Occipital lobe (tissue), 1 donor: ENCODE measurements at regions not wholly inside any gene's neighbourhood (a gene's known extent, or its start where the extent isn't known, plus 50 kb on each side); places are given as distances from the start of the nearest gene placed in this dataset.

Source experiments
- DNase-seq: peaks from one replicate; lab custom pipeline; 2025; lab: John Stamatoyannopoulos, UW

DNA sequence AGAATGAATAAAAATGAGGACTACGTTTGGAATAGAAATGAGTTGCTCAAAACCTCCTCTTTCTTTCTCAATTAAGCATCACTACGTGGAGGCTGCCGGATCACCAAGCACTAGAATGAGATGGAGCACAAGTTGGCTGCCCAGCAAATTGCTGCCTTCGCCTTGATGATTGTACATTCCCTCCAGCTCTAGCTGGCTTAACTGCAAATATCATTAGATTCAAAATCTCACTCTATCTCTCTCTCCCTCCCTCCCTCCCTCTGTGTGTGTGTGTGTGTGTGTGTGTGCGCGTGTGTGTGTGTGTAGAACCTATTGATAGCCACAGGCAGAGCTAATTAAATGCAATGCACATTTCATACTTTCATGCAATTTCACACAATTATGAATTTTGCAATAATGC lies 310.7 kb upstream of the CDH4 start:
- no peak for DNase-seq

DNA sequence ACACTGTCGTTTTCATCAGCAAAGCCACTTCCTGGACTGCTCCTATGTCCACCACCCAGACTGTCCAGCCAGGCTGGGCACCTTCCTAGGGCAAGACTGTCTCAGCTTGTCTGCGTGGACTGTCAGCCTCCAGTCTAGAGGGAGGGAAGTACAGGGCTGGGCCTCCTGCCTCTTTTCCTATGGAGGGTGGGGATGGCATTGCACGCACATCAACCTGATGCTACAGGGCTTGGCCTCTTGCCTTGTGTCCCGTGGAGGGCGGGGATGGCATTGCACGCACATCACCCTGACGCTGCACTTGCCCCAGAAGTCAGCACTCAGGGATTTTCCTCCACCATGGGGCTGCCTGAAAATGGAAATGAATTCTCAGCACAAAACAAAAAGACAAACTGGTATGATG lies 304.2 kb upstream of the CDH4 start:
- no peak for DNase-seq

DNA sequence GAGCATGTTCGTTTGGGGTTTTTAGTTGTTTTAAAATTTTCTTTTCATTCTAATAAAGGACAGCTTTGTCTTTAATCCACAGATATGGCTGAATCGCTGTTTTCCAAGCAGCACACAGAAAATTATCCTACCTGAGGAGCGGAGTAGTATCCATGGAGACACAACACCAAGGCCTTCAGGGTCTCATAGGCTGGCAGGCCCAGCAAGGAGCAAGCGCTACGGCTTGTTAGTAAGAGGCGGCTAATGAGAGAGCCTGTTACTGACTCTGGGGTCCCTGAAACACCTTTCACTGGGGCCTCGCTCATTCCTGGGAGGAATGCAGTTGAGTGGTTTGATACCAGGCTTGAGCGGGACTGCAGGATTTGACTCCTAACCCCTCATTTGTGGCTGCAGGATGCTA lies 303.8 kb upstream of the CDH4 start:
- no peak for DNase-seq

DNA sequence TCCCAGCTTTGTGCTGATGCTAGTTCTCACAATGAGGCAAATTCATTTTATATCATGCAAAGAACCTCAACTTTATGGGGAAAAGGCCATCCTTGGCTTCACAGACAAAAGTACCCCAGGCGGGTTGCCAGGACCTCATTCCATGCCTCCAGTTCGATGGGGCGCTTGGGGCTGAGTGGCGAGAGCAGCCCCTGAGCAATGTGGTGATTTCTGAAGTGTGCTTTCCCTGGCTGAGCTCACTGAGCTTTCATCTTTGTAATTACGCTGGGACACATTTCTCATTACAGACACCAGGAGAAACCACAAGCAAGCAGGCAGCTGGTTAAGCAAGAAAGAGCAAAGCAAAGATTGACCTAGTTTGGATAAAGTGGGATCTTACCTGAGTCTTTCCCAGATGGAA lies 301.5 kb upstream of the CDH4 start:
- DNase-seq: no peak

DNA sequence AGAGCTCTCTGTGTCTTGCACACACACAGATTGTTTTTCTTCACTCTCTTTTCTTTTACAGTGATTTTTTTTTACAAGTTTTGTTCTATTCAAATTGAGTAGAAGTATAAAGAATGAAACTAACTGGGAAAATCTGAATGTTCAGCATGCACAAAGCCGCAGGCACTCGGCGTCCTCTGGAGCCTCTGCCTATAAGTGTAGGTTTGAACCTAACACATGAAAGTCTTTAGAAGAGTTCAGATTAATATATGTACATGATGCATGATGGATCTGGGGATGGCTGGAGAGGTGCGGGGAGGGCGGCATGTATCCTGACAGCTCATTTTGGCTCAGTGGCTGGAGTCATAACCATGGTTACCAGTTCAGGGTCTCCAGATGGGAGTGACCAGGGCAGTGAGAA lies 301.1 kb upstream of the CDH4 start:
- no peak for DNase-seq

DNA sequence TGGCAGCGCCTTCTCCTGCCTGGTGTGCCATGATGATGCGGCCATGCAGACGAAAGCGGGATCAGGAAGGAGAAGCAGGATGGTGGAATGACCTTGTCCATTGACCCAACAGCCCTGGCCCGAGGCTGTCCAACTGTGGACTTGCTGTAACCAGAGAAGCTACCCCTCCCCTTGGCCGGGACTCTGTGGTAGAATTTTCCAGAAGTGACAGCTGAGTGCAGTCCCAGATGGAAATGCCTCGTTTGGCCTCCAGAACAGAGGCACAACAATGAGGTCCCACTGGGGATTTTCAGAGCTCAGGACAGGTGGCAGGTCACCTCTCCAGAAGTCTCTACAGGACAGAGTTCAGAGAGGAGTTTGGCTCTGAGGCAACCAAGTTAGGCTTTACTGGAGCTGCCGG lies 299.2 kb upstream of the CDH4 start:
- DNase-seq: no peak

DNA sequence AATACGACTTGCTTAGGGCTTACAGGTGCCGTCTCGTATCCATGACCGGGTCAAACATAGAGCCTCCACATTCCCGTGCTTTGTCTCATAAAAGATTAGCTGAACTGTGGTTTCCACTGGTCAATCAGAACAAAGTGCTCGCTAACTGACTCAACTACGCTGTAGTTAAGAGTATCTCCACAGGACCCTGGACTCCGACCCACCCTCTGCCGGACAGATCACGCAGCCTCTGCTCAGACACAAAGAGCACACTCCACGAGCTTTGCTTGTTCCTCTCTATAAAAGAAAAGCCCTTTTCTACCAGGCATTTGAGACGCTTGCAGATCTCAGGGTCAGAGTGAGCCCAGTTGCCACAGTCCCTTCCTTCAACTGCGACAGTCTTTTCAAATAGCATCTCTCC lies 298.7 kb upstream of the CDH4 start:
- DNase-seq: no peak

DNA sequence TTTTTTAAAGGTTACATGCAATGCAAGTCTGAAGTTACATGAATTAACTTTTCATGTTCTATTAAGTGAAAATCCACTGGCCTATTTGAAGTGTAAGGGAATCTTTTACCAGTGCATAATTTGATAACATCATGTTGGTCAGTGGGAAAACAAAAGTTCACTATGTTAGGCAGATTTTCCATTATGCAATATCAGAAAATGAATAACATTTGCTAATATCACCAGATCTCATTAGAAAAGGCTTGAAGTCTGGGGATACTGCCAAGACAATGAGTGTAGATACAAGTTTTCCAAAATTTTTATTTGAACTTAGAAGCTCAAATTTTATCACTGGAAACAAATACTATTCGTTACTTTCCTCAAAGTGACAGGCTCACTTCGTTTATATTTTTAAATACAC lies 296.4 kb upstream of the CDH4 start:
- DNase-seq: no peak

DNA sequence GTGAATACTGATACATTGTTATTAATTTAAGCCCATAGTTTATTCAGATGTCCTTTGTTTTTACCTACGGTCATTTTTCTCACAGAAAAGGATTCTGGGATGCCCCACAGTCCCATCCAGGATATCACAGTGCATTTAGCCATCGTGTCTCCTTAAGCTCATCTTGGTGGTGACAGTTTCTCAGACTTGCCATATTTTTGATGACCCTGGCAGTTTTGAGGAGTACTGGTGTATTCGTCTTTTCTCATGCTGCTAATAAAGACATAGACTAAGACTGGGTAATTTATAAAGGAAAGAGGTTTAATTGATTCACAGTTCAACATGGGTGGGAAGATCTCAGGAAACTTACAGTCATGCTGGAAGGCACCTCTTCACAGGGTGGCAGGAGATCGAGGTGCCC lies 295.9 kb upstream of the CDH4 start:
- no peak for DNase-seq

DNA sequence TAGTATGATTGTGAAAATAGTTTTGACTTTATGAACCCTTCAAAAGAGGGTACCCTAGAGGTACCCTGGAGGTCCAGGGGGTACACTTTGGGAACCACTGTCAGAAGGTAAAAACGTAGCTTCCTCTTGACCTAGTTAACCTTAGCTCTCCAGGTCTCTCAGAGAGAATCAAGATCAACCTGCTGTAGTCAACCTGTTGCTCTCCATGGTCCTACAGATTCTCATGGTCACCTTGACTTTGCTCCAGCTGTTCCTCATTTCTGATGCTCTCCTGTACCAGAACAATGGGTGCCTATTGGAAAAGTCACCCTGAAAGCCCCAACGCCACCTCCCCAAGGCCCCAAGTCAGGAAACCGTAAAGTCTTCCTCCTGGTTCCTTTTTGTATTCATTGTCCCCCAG lies 294.4 kb upstream of the CDH4 start:
- no peak for DNase-seq

DNA sequence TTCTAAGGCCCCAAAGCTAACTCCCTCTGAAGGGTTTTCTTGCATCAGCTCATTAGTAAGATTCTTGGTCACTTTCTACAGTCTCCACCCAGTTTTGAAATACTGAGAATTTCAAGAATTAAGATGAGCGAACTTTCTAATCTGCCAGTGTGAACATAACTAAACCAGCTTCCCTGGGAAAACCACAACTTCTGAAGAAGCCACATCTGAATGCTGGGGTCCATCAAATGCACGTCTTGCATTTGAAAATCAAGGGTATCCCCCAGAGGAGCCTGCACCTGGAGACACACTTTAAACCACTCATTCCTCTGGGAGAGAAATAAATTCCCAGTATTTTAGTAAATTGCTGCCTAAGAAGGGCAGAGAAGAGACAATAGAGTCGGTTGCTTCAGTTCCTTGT lies 292.1 kb upstream of the CDH4 start:
- DNase-seq: no peak

DNA sequence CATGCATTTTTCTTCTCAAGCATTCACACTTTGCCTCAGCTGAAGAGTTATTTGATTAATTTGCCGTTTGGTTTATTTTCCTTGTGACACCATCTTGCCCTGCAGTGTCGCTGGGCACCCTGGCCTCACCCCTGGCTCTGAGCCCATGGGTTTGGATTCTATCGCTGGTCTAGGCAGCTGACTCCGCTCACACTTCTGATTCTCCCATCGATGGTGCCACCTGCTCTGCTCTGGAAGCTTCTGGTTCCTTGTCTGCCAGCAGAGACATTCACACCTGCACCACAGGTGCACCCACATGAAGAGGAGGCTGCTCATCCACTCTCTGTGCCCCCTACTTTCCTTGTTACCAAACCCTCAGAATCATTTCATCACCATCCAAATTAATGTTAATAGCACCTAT lies 291.6 kb upstream of the CDH4 start:
- DNase-seq: no peak

DNA sequence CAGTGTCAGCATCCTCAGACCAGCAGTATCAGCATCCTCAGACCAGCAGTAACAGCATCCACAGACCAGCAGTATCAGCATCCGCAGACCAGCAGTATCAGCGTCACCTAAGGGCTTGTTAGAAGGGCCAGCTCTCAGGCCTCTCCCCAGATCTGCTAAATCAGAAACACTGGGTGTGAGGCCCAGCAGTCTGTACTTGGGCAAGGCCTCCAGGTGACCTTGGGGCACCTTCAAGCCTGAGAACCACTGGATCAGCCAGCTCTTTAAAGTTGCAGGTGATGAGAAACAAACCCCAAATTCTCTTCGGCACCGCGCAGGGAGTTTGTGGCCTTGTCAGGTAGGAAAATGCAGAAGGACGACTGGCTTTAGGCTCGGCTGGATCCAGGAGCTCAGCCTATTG lies 290.5 kb upstream of the CDH4 start:
- no peak for DNase-seq

DNA sequence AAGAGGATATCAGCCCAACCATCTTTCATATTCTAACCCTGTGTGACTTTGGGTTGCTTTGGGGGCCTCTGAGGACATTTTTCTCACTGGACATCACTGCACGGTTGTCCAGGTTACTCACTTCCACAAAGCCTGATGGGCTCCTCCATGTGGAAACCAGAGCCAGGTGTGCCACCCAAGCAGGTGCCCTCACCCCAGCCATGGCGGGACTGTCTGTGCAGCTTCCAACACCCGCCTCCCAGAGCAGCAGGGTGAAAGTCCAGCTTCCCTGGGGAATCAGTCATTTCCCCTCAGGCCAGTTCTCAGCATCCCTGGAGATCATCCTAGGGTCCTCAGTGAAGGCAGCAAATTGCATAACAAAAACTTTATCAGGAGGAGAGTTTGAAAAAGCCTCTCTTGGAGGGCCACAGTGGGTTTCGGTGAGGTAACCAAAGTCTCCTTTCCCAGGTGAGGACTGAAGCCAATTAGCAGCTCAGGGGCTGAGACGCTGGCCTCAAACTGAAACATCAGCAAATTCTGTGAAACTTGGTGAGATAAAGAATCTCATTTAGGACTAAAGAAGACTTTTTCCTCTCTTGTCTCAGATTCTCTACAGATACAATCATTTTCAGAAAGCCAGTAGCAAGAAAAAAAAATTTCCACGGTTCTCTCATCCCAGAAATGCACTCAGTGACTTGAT lies 289.6 kb upstream of the CDH4 start:
- DNase-seq: no peak

DNA sequence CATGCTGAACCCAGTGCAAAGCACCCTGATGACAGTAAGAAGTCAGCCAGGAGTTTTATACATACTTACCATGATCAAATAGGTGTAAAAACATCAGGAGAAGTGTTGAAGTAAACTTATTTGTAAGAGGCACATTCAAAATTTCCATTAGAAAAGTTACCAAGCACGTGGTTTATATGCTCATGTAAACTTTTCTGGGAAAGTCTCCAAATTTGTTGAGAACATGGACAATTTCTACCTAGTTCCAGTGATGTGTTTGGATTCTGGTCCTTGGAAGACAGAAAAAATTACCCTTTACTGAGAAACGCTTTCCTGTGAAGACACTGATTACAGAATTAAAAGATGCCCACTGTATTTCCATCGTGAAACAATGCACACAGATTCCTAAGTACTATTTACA lies 288.9 kb upstream of the CDH4 start:
- no peak for DNase-seq

DNA sequence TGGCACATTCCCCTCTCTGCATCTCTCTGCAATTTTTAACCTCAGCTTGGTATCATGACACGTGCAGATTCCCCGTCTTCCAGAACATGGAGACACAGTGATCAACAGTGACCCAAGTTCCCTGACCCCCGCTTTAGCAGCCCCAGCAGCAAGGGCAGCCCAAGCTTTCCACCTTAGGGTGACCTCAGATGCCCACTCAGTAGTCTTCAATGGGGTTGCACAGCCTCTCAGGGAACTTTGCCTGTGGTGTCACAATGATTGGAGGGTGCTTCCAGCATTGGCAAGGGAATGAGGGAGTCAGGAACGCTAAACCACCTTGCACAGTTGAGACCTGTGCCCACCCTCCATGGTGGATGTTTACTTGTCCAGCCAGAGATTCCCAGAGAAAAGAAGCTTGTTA lies 287.1 kb upstream of the CDH4 start:
- no peak for DNase-seq

DNA sequence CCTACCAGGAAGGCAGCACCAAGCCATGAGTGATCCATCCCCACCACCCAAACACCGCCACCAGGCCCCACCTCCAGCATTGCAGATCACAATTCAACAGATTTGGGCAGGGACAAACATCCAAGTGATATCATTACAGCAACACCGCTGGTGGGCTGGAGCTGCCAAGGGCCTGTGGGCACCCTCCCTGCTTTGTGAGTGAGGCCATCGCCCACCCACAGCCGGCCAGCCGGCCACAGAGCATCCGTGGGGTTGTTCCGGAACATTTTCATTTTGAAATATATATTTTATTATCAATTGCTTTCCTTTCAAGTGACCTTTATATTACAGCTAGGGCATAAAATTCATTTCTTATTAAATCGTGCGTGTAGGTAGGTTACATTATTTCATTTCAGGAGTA lies 286.0 kb upstream of the CDH4 start:
- no peak for DNase-seq

DNA sequence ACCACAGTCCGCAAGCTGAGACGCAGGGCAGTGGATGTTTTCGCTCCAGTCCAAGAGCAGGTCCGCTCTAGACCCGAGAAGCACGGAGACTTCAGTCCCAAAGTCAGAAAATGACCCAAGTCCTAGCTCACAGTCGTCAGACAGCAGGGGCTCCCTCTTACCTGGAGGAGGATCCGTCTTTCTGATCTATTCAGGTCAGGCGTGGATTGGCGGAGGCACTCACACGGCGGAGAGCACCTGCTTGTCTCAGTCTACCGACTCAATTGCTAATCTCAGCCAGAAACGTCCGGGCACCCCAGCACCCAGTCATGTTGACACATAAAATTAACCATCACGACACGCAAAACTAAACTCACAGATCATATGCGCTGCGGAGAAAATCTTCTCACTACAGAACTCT lies 285.3 kb upstream of the CDH4 start:
- DNase-seq: no peak

DNA sequence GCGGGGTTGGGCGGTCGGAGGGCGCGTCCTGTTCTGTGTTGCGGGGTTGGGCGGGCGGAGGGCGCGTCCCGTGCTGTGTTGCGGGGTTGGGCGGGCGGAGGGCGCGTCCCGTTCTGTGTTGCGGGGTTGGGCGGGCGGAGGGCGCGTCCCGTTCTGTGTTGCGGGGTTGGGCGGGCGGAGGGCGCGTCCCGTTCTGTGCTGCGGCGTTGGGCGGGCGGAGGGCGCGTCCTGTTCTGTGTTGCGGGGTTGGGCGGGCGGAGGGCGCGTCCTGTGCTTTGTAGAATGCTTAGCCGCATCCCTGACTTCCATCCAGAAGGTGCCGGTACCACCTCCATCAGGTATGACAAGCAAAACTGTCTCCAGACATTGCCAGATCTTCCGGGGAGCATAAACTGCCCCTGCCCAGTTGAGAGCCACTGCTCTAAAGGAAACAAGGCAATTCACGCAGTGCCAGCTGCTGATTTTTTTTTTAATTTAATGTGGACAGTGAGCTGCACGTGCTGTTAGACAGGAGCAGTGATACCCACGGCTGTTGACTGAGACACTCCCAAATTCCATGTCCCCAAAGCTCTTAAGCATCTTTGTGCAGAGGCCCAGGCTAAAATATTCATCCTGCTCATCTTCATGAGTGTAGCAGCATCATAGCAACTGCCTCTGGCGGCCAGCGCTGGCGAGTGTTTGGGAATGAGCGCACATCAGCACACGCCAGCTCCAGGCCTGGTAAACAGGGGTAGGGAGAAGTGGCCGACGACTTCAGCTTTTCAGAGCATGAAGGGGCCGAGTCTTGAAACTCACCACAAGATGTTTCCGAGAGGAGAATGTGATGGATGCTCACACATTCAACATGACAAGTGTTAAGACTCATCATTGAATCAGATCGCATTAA lies 284.4 kb upstream of the CDH4 start:
- DNase-seq: no peak

DNA sequence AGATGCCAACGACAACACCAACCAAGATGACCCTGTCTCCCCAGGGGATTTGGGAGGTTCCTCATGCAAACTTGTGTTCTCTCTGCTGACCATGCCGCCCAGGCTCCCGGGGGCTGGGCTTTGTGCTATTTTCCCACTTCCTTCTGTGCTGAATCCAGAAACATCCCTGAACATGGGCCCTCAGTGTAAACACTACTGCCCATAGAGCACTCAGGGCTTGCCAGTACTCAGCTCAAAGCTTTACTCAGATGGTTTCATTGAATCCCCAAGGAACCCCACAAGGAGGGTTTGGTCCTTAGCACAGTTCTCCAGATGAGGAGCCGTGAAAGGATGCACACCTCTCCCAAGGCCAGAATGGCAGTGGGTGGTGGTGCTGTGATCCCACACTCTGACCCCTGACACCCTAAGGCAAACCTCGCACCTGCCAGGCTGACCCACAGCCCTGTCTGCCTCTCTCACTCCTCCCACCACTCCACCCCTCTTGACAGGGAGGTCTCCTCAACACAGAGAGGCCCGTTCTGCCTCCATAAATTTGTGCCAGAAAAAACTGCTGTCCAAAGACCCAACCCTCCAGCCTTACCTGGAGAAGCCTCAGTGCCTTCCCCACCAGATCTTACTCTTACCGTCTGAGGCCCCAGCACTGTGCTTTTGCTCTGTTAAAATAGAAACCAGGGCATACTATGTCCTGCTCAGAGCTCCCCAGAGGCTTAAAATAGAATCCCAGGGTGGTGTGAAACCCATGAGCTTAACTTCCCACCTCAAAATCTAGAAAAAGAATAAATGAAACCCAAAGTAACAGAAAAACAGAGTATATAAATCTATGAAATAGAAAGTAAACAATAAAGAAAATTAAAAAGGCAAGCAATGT lies 283.0 kb upstream of the CDH4 start:
- no peak for DNase-seq

DNA sequence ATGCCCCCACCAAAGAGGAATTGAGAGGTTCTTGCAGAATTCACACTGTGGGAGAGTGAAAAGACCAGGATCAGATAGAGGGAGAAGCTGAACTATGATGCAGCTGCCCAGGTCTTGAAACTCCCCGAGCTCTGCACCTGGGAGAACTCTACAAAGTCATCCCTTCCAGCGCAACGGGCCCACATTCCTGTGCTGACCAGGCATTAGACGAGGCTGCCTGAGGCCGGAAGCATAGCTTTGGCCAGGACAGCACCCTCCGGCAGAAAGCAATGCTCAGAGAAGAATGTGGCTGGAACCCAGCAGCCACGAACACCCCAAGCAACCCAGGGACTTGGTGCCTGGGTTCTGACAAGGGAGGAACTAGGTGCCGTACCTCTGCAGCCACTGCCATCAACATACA lies 281.5 kb upstream of the CDH4 start:
- no peak for DNase-seq

DNA sequence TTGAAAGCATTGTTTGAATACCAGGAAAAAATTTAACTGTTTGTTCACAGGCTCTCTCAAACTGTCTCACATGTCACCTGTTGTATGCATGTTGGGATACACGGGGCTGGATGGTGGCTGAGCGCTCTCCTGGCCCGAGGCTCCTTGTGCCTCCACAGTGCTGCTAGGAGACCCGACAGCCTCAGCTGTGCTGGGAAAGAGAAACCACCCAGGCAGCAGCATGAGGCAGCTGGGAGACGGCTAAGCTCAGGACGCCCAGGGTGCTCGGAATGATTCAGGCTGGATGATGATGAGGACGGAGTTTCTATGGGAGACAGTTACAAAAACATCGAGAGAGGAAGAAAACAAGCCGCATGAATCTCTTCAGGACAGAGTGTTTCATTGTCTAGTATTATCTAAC lies 278.0 kb upstream of the CDH4 start:
- no peak for DNase-seq
